ENCODE measurements at regions not wholly inside any gene's neighbourhood (a gene's known extent, or its start where the extent isn't known, plus 50 kb on each side); places are given as distances from the start of the nearest gene placed in this dataset.

GRCh38 chr11:45430361-45430760 is 144.2 kb upstream of the SYT13 start:
- Mint-ChIP-seq H3K4me1 (no peaks in the 10 kb centered on the region), H3K4me3 (no peak overlapping the region), H3K27me3 (peaks cover 16% of the 10 kb centered on the region), H3K36me3 (ENCODE audit: low read depth) (no peaks in the 10 kb centered on the region), H3K9me3 (ENCODE audit: low read depth) (no peaks in the 10 kb centered on the region), H3K27ac (no peak overlapping the region)
- CTCF ChIA-PET = interaction anchor here (1.0 kb wide), 1 partner anchor 21 kb away, joined by 3 read pairs; no protein-coding TSS in a partner anchor
- POLR2A ChIA-PET = no interaction called here
- ATAC-seq (no peak), DNase-seq (no peak)
- intact Hi-C loops (cut with DNase I, micrococcal nuclease) = no loop called here

- peaks cover 12% of the 10 kb centered on the region for H3K27me3 Mint-ChIP-seq
Observed at GRCh38 chr11:45429719-45430118, 143.6 kb upstream of the SYT13 start.

GRCh38 chr11:45428541-45429230 is 142.5 kb upstream of the SYT13 start:
- ATAC-seq (no peak), DNase-seq (no peak)
- no peaks in the 10 kb centered on the region for H3K36me3 Mint-ChIP-seq (ENCODE audit: low read depth)
- POLR2A ChIA-PET = no interaction called here
- H3K4me1 Mint-ChIP-seq = no peaks in the 10 kb centered on the region
- H3K27me3 Mint-ChIP-seq = peaks cover 9% of the 10 kb centered on the region
- CTCF ChIA-PET = no interaction called here
- H3K4me3 Mint-ChIP-seq = no peak overlapping the region
- no peak overlapping the region for H3K27ac Mint-ChIP-seq
- intact Hi-C loops (cut with DNase I, micrococcal nuclease) = no loop called here
- no peaks in the 10 kb centered on the region for H3K9me3 Mint-ChIP-seq (ENCODE audit: low read depth)

More at GRCh38 chr11:45429719-45430118, 143.6 kb upstream of the SYT13 start:
- H3K27ac Mint-ChIP-seq = no peak overlapping the region
- POLR2A ChIA-PET = no interaction called here
- no peak for ATAC-seq
- DNase-seq = no peak
- no peaks in the 10 kb centered on the region for H3K4me1 Mint-ChIP-seq
- H3K4me3 Mint-ChIP-seq = no peak overlapping the region
- no peaks in the 10 kb centered on the region for H3K9me3 Mint-ChIP-seq (ENCODE audit: low read depth)
- no peaks in the 10 kb centered on the region for H3K36me3 Mint-ChIP-seq (ENCODE audit: low read depth)
- intact Hi-C loops (cut with DNase I, micrococcal nuclease) = no loop called here
- CTCF ChIA-PET = no interaction called here

- intact Hi-C loops (cut with DNase I, micrococcal nuclease) = no loop called here
- no peaks in the 10 kb centered on the region for H3K36me3 Mint-ChIP-seq (ENCODE audit: low read depth)
- POLR2A ChIA-PET = no interaction called here
- ATAC-seq (no peak), DNase-seq (no peak)
- no peak overlapping the region for H3K27ac Mint-ChIP-seq
- no peaks in the 10 kb centered on the region for H3K4me1 Mint-ChIP-seq
- CTCF ChIA-PET = interaction anchor here (1.2 kb wide), 1 partner anchor 343 kb away, joined by 4 read pairs; no protein-coding TSS in a partner anchor
- H3K27me3 Mint-ChIP-seq = peaks cover 9% of the 10 kb centered on the region
- H3K9me3 Mint-ChIP-seq (ENCODE audit: low read depth) = no peaks in the 10 kb centered on the region
- no peak overlapping the region for H3K4me3 Mint-ChIP-seq
Observed at GRCh38 chr11:45428116-45428515, 142.0 kb upstream of the SYT13 start.

- H3K27me3 Mint-ChIP-seq = peaks cover 9% of the 10 kb centered on the region
- no peak for ATAC-seq
- ChIA-PET CTCF (interaction anchor here (0.8 kb wide), 1 partner anchor 25 kb away, joined by 4 read pairs; no protein-coding TSS in a partner anchor), POLR2A (no interaction called here)
- no peak overlapping the region for H3K4me3 Mint-ChIP-seq
- H3K36me3 Mint-ChIP-seq (ENCODE audit: low read depth) = no peaks in the 10 kb centered on the region
- no peak overlapping the region for H3K27ac Mint-ChIP-seq
- H3K9me3 Mint-ChIP-seq (ENCODE audit: low read depth) = no peaks in the 10 kb centered on the region
- DNase-seq = no peak
- no peaks in the 10 kb centered on the region for H3K4me1 Mint-ChIP-seq
- intact Hi-C loops (cut with DNase I, micrococcal nuclease) = no loop called here
Observed at GRCh38 chr11:45424411-45425180, 138.5 kb upstream of the SYT13 start.

DNA sequence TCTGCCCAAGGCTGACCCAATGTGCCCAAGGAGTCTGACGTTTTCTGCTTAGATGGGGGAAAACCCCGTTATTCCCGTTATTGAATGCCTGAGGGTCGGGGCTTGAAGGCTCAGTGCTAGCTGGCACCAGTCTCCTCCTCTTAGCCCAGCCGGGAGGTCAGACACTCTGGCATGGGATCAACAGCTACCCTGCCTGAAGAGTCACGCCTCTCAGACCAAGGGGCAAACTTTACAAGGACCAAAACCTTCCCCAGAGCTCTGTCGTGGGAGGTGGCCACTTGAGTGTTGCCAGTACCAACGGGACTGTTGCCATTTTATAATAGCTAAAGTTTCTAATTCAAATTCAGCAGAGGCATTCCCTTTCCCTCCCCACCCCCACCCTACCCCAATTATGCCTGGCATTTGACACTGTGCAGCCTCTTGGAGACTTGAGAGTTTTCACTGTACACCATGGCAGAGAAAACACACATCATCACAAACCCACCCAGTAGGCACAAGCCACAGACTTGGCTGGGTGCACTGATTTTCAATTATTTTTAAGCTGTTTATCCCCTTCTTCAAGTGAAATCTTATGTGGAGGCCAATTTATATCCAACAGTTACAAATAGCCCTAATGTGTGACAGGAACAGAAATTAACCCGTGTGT is 137.5 kb upstream of the SYT13 start:
- Mint-ChIP-seq H3K27ac (no peak overlapping the region), H3K4me1 (no peaks in the 10 kb centered on the region), H3K36me3 (ENCODE audit: low read depth) (no peaks in the 10 kb centered on the region), H3K9me3 (ENCODE audit: low read depth) (no peaks in the 10 kb centered on the region), H3K27me3 (peaks cover 4% of the 10 kb centered on the region), H3K4me3 (no peak overlapping the region)
- ATAC-seq = no peak
- ChIA-PET CTCF (interaction anchor here (0.8 kb wide), 1 partner anchor 24 kb away, joined by 4 read pairs; no protein-coding TSS in a partner anchor), POLR2A (no interaction called here)
- intact Hi-C loops (cut with DNase I, micrococcal nuclease) = no loop called here
- DNase-seq = no peak

DNA sequence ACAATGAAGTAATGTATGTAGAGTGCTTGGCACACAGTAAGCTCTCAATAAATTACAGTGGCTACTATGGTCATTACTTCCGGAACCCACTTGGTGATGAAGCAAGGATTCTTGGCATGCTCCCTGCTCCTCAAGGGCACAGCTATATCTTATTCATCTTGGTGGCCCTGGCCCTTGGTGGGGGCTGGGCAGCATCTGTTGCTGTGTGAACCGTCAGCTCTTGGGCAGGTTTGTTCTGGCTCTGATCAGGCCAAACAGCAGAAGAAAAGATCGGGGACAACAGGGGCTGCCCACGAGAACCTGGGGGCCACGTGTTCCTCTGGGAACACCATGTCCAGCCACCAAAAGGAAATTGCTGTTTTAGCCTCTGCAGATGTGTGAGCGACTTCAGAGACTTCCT is 136.9 kb upstream of the SYT13 start:
- ChIA-PET POLR2A (no interaction called here), CTCF (no interaction called here)
- H3K27ac Mint-ChIP-seq = no peak overlapping the region
- intact Hi-C loops (cut with DNase I, micrococcal nuclease) = no loop called here
- no peaks in the 10 kb centered on the region for H3K9me3 Mint-ChIP-seq (ENCODE audit: low read depth)
- H3K4me3 Mint-ChIP-seq = no peak overlapping the region
- peaks cover 4% of the 10 kb centered on the region for H3K27me3 Mint-ChIP-seq
- H3K36me3 Mint-ChIP-seq (ENCODE audit: low read depth) = no peaks in the 10 kb centered on the region
- no peaks in the 10 kb centered on the region for H3K4me1 Mint-ChIP-seq
- DNase-seq (no peak), ATAC-seq (no peak)

- Mint-ChIP-seq H3K9me3 (ENCODE audit: low read depth) (no peaks in the 10 kb centered on the region), H3K4me1 (no peaks in the 10 kb centered on the region), H3K4me3 (no peak overlapping the region), H3K27me3 (peaks cover 18% of the 10 kb centered on the region), H3K36me3 (ENCODE audit: low read depth) (no peaks in the 10 kb centered on the region), H3K27ac (no peak overlapping the region)
- ChIA-PET CTCF (interaction anchor here (0.8 kb wide), 1 partner anchor 1383 kb away, joined by 4 read pairs; no protein-coding TSS in a partner anchor), POLR2A (no interaction called here)
- intact Hi-C loops (cut with DNase I, micrococcal nuclease) = no loop called here
- DNase-seq (no peak), ATAC-seq (no peak)
Observed at GRCh38 chr11:45414088-45414487, 127.9 kb upstream of the SYT13 start.

- intact Hi-C loops (cut with DNase I, micrococcal nuclease) = no loop called here
- Mint-ChIP-seq H3K4me1 (no peaks in the 10 kb centered on the region), H3K36me3 (ENCODE audit: low read depth) (no peaks in the 10 kb centered on the region), H3K27ac (no peak overlapping the region), H3K9me3 (ENCODE audit: low read depth) (no peaks in the 10 kb centered on the region), H3K27me3 (peaks cover 18% of the 10 kb centered on the region), H3K4me3 (no peak overlapping the region)
- ChIA-PET POLR2A (no interaction called here), CTCF (interaction anchor here (0.8 kb wide), 1 partner anchor 1382 kb away, joined by 4 read pairs; no protein-coding TSS in a partner anchor)
- DNase-seq (no peak), ATAC-seq (no peak)
Observed at GRCh38 chr11:45413156-45413858, 127.2 kb upstream of the SYT13 start.

DNA sequence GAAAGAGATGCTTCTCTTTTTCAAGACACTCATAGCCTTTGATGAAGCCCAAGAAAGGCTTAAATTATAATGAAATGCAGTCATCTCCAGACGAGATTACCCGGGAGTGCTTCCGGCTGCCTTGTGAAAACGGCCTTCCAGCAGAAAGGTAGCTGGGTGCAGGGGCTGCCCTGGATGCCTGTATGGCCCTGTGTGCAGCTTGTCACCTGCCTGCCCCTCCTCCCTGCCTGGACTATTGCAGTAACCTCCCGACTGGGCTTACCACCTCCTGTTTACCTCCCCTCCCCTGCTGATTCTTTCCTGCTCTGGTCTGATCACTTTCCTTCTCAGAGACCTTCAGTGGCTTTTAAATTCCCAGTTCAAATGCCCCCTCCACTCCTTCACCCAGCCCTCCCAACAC is 126.4 kb upstream of the SYT13 start:
- ChIA-PET POLR2A (no interaction called here), CTCF (interaction anchor here (0.7 kb wide), 2 partner anchors 179 to 493 kb away, joined by 3 to 6 read pairs; no protein-coding TSS in a partner anchor)
- intact Hi-C loops (cut with DNase I, micrococcal nuclease) = no loop called here
- no peak overlapping the region for H3K4me3 Mint-ChIP-seq
- no peaks in the 10 kb centered on the region for H3K4me1 Mint-ChIP-seq
- ATAC-seq (no peak), DNase-seq (no peak)
- H3K27me3 Mint-ChIP-seq = peaks cover 19% of the 10 kb centered on the region
- H3K9me3 Mint-ChIP-seq (ENCODE audit: low read depth) = no peaks in the 10 kb centered on the region
- no peak overlapping the region for H3K27ac Mint-ChIP-seq
- no peaks in the 10 kb centered on the region for H3K36me3 Mint-ChIP-seq (ENCODE audit: low read depth)

GRCh38 chr11:45412051-45412471 is 125.9 kb upstream of the SYT13 start:
- H3K27me3 Mint-ChIP-seq = peaks cover 20% of the 10 kb centered on the region

More at GRCh38 chr11:45412051-45412471, 125.9 kb upstream of the SYT13 start:
- no peak for DNase-seq
- no peak overlapping the region for H3K27ac Mint-ChIP-seq
- no peak overlapping the region for H3K4me3 Mint-ChIP-seq
- no peaks in the 10 kb centered on the region for H3K9me3 Mint-ChIP-seq (ENCODE audit: low read depth)
- intact Hi-C loops (cut with DNase I, micrococcal nuclease) = no loop called here
- ChIA-PET CTCF (interaction anchor here (0.7 kb wide), 3 partner anchors 67 to 493 kb away, joined by 3 to 6 read pairs (median 4); no protein-coding TSS in a partner anchor), POLR2A (no interaction called here)
- no peaks in the 10 kb centered on the region for H3K36me3 Mint-ChIP-seq (ENCODE audit: low read depth)
- ATAC-seq = no peak
- no peaks in the 10 kb centered on the region for H3K4me1 Mint-ChIP-seq
